SIG-M5 treated with dmso at 0.1 percent for 504 hours (cell line): ENCODE measurements at regions not wholly inside any gene's neighbourhood (a gene's known extent, or its start where the extent isn't known, plus 50 kb on each side); places are given as distances from the start of the nearest gene placed in this dataset.

ENCODE experiments used
- DNase-seq: peaks from one replicate; lab custom pipeline; 2025; ENCODE audit not compliant: unreplicated experiment; lab: John Stamatoyannopoulos, UW

GRCh38 chr7:131964203-131964602 lies 407.8 kb upstream of the PODXL start:
- no peak for DNase-seq

GRCh38 chr7:131961054-131961680 lies 404.7 kb upstream of the PODXL start:
- no peak for DNase-seq

- DNase-seq = no peak
Measured at GRCh38 chr7:131959106-131959812, 402.8 kb upstream of the PODXL start.

- DNase-seq = no peak
Measured at GRCh38 chr7:131957338-131958020, 401.1 kb upstream of the PODXL start.

GRCh38 chr7:131956864-131957263 lies 400.4 kb upstream of the PODXL start:
- no peak for DNase-seq

- no peak for DNase-seq
Measured at GRCh38 chr7:131955679-131956078, 399.3 kb upstream of the PODXL start.

GRCh38 chr7:131953184-131953583 lies 396.8 kb upstream of the PODXL start:
- no peak for DNase-seq

- DNase-seq = no peak
Measured at GRCh38 chr7:131952365-131952764, 395.9 kb upstream of the PODXL start.

GRCh38 chr7:131950758-131951157 lies 394.3 kb upstream of the PODXL start:
- no peak for DNase-seq

GRCh38 chr7:131949659-131950058 lies 393.2 kb upstream of the PODXL start:
- no peak for DNase-seq

GRCh38 chr7:131948434-131949053 lies 392.1 kb upstream of the PODXL start:
- DNase-seq = no peak

- DNase-seq = no peak
Measured at GRCh38 chr7:131947661-131948060, 391.2 kb upstream of the PODXL start.

- DNase-seq = no peak
Measured at GRCh38 chr7:131945957-131946544, 389.6 kb upstream of the PODXL start.

GRCh38 chr7:131945313-131945911 lies 389.0 kb upstream of the PODXL start:
- peak; percentile 24 for DNase-seq

- DNase-seq = no peak
Measured at GRCh38 chr7:131944556-131945069, 388.2 kb upstream of the PODXL start.

- DNase-seq = no peak
Measured at GRCh38 chr7:131943646-131944045, 387.2 kb upstream of the PODXL start.

GRCh38 chr7:131943211-131943610 lies 386.8 kb upstream of the PODXL start:
- DNase-seq = no peak

- DNase-seq = no peak
Measured at GRCh38 chr7:131942287-131943150, 386.1 kb upstream of the PODXL start.

GRCh38 chr7:131941291-131941690 lies 384.9 kb upstream of the PODXL start:
- DNase-seq = no peak

GRCh38 chr7:131940621-131941165 lies 384.3 kb upstream of the PODXL start:
- no peak for DNase-seq
